ENCODE measurements at regions not wholly inside any gene's neighbourhood (a gene's known extent, or its start where the extent isn't known, plus 50 kb on each side); places are given as distances from the start of the nearest gene placed in this dataset.

GRCh38 chr15:70491201-70491621 is 272.1 kb downstream of the UACA start:
- no peak for DNase-seq (ENCODE audit: low read depth in 2 of 2)

- no peak for DNase-seq (ENCODE audit: low read depth in 2 of 2)
These were observed 272.6 kb downstream of the UACA start for GRCh38 chr15:70490838-70491155.

DNA sequence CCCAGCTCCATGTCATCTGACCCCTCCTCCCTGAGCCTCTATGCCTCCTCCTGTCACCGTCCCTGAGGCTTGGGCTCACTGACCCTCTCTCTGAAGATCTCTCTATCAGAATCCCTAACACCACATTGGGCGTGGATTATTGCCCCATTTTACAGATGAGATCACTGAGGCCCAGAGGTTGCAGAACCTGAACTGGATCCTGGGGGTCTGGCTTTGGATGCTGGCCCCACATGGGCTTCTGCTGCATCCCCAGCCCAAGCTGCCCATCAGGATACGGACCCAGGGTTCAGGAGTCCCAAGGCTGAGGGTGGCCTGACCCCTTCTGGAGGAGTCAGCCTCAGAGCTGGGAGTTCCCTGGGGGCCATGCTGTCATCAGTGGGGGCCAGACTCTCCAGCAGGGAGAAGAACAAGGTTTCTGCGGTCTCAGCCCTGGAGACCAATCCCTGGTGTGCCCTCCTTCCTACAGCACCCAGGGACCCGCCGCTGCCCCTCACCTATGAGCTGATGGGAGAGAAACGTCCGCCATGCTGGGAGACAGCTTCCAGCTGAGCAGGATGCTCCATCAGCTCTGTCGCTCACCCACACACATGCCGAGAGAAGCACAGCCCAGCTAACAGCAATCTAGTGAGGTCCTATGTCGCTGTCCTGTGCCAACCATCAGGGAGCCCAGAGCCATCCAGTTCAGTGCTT is 273.1 kb downstream of the UACA start:
- no peak for DNase-seq (ENCODE audit: low read depth in 2 of 2)

DNA sequence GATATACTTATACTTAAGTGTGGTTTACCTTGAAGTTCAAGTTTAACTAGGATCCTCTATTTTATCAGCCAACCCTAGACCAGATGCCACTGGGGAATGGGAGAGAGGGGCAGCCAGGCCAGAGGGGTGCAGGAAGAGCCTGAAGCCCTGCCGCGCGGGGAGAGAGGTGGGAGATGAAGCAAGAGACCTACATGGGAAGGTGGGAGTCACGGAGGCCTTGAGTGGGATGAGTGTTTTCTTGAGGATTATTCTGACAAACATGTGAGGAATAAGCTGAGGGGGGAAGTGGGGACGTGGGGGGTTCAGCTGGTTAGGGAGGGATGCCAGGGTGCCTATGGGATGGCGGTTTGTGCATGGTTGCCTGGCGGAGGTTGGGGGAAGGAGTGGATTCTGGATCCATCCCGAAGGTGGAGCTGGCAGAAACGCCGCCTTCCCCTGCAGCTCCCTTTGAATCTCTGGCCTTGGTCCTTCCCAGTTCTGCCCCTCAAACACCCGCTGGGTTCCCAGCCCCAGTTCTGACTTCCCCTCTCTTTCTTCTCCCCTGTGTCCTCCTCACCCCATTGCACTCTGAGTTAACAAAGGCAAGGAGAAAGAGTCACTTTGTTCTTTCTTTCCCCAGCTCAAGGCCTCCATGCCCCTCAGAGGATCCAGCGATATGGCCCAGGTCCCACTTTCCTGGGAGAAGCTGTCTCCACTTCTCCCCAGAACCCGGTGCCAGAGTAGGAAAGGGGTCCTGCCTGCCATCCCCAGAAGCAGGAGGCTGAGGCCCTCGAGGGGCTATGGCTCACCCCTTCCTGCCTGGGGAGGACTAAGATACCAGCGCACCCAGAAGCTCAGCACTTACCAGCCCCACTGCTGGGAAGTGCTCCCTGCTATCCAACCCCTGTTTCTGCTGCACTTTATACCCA is 274.2 kb downstream of the UACA start:
- no peak for DNase-seq (ENCODE audit: low read depth in 2 of 2)

DNA sequence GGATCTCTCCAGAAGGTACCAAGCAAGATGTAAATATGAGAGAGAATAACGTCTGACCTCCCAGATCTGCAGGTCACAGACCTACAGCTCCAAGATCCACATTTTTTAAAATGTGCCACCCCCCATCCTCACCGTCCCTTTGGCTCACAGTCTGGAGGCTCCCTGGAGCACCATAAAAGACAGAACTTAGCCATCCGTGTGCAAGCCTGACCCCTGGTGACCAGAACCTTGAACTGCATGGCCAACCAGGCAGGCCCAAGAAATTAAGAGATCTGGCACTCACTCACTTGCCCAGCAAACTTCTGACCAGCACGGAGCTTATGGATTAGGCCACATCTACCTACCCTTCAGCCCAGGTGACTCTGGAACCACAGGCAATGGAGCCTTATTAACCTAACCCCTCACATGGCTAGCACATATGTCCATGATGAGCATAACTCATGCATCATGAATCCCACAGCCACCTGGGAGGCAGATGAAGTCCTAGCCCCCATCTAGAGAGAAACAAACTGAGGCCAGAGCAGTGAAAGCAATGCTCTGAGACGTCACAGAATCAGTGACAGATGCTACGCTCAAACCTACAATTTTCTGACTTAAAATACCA is 275.3 kb downstream of the UACA start:
- DNase-seq (ENCODE audit: low read depth in 2 of 2) = peak in 1 of 2 experiments; percentile 33

GRCh38 chr15:70487387-70487740 is 276.0 kb downstream of the UACA start:
- no peak for DNase-seq (ENCODE audit: low read depth in 2 of 2)

DNA sequence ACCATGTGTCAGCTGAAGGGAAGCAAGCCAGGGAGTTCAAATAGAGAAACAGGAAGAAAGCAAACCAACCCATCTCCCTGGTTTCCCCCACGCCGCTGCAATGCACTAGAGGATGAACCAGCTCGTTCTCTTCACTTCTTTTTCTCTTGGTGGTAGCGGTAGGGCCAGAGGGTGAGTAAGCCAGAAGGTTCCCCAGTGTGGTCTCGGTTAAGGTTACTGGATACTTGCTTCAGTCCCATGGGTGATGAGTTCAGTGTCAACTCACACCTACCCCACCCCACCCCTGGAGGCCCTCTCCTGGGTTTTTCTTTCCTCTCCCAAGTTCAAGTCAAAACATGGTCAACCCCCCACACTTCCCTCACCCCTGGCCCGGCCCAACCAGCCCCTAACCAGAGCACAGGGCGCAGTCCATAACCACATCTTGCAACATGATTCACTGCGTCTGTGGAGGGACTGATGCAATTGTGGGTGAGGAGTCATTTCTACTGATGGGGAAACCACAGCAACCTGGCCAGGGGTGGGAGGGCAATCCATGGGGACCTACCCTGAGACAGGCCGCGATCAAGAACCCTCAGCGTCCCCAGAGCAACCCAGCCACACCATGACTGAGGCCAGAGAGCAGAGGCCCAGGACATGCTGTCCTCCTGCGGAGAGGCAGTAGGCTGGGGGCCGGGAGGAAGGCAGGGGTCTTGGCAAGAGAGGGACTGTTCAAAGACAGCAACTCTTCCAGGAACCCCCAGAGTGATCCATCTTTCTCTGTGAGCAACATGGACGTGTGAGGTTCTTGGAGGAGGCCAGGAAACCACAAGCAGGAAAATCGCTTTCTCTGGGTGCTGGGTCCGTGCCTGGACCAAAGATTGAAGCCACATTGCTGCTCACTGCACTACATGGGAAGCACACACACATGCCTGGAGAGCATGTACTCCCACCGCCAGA is 276.6 kb downstream of the UACA start:
- peak; percentile 80 to 84 for DNase-seq (ENCODE audit: low read depth in 2 of 2)

GRCh38 chr15:70486012-70486411 is 277.3 kb downstream of the UACA start:
- DNase-seq (ENCODE audit: low read depth in 2 of 2) = no peak

- no peak for DNase-seq (ENCODE audit: low read depth in 2 of 2)
These were observed 278.4 kb downstream of the UACA start for GRCh38 chr15:70484993-70485392.

DNA sequence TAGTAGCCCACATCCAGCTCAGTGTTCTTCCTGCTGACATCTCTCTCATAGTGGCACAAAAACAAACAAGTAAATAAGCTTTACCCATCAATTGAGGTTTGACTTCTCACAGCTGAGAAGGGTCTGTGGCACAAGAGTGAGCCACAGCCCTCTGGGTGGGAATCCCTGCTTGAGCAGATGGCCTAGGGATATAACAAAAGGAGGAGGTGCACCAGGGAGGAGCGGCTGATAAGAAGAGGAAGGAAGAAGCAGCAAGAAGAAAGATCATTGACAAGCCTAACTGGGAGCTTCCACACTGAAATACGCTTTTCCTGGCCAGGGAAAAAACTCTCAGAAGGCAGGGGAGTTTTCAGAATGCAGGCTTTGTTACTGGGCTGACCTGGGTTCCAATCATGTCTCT is 279.8 kb downstream of the UACA start:
- DNase-seq (ENCODE audit: low read depth in 2 of 2) = no peak

DNA sequence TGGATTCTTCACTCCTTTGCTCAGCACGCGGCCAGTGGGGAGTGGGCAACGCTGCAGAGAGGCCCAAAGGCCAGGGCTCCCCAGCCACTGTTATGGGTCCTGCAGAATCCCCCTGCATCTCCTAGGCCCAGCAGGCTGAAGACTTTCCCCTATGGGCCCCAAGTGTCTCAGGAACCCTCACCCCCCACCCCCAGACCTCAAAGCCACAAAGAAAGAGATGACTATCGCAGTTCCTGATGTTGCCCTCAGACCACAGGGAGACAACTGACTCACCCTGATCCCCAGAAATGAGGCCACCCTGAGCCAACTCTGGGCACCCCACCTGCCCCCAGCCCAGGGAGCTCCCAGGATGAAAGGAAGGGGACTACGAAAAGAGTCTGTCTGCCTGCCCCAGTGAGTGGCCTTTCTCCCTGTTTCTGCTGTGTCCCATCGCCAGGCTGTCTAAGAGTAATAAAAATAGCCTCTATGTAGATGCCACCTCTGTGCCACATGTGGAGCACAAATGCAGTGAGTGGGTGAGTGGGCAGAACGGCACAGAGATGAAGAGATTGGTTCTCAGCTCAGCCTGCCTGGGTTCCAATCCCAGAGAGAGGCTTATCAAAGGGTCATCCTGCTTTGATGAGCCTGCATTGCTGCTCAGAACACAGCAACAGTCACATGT is 283.0 kb downstream of the UACA start:
- no peak for DNase-seq (ENCODE audit: low read depth in 2 of 2)

DNA sequence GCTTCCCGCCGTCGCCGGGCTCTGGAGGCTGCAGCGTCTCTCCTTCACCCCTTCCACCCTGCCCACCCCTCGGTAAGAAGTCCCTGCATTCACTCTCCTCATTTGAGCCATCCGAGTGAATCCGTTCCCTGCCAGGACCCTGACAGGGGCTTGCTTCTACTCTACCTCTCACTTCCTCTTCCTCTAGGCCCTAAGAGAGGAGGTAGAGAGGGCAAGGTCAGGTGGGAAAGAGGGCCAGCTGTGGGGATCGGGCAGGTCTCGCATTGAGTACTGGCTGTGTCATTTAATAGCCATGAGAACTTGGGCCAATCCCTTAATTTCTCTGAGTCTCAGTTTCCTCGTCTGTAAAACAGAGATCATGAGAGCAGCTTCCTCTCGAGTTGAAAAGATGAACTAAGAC is 283.6 kb downstream of the UACA start:
- DNase-seq (ENCODE audit: low read depth in 2 of 2) = no peak

- DNase-seq (ENCODE audit: low read depth in 2 of 2) = no peak
These were observed 284.3 kb downstream of the UACA start for GRCh38 chr15:70479056-70479455.

GRCh38 chr15:70478251-70478990 is 284.9 kb downstream of the UACA start:
- no peak for DNase-seq (ENCODE audit: low read depth in 2 of 2)

DNA sequence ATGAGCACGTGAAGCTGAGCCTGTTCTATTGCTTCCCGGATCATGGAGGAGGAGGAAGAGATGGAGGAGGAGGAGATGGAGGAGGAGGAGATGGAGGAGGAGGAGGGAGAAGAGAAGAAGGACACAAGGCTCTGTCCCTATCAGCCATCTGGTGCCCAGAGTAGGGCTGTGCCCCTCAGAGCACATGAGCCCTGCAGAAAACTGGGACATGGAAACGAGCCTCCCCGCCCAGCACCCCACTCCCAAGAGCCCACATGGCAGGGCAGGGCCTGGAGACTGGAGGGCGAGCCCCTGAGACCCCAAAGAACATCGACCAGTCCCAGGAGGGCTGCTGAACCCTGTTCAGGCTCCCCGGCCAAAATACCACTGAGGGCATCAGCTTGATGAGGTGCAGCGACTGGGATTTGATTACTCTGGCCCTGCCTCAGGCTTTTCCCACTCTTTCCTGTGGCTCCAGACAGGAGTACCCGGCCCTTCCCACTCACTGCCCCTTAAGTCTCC is 285.6 kb downstream of the UACA start:
- no peak for DNase-seq (ENCODE audit: low read depth in 2 of 2)

- no peak for DNase-seq (ENCODE audit: low read depth in 2 of 2)
These were observed 286.9 kb downstream of the UACA start for GRCh38 chr15:70476441-70476840.

- DNase-seq (ENCODE audit: low read depth in 2 of 2) = no peak
These were observed 287.4 kb downstream of the UACA start for GRCh38 chr15:70475921-70476320.

- DNase-seq (ENCODE audit: low read depth in 2 of 2) = no peak
These were observed 288.0 kb downstream of the UACA start for GRCh38 chr15:70475407-70475781.

DNA sequence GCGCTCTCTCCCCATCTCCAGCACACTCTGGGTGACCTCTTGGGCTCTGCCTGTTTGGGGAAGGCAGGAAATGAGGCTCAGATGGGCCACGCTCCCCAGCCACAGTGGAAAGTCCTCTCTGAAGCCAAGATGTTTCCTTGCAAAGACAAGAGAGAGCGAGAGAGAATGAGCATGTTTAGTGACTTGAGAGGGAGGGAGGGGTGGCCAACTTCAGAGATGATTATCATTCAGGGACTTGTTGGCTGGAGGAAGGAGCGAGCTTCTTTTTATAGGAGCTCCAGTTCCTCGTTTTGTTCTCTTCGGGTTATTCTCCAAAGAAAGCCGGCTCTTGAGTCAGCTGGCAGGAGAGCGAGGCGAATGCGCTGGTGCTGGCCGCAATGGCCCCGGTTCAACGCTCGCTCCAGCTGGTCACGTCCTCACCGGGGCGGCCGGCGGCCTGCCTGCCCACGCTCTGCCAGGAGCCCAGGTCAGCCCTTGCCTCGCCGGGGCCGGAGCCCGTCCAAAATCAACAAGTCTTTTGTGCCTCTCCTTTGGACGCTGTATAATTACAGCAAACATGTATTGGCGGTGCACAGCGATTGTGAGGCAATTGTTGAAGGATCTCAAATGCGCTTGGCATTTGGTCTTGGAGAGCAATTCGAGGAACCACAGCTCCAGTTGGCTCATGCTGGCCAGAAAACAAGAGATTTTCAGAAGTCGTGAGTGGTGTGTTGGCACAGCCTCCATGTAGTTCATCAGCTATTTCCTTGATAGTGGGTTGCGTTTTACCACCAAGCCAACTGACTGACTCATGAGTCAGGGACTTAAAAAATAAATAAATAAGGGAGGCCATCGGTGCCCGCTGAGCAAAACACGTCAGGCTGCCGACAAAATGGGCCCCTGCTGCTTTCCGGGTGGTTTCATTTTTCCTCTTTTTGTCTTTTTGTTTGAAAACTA is 288.6 kb downstream of the UACA start:
- no peak for DNase-seq (ENCODE audit: low read depth in 2 of 2)
